Medulla oblongata (tissue), 1 donor: ENCODE measurements at regions not wholly inside any gene's neighbourhood (a gene's known extent, or its start where the extent isn't known, plus 50 kb on each side); places are given as distances from the start of the nearest gene placed in this dataset.
A peak's percentile ranks its signal among the peaks of the same experiment; 100 is the strongest.

Experiments
- DNase-seq: peaks from one replicate; pipeline ENCODE4 v3.0.0-alpha.2; 2015; ENCODE audit errors: extremely low spot score

- DNase-seq, result no peak
Measured at GRCh38 chr6:149149653-149150052, 167.9 kb upstream of the TAB2 start.

DNA sequence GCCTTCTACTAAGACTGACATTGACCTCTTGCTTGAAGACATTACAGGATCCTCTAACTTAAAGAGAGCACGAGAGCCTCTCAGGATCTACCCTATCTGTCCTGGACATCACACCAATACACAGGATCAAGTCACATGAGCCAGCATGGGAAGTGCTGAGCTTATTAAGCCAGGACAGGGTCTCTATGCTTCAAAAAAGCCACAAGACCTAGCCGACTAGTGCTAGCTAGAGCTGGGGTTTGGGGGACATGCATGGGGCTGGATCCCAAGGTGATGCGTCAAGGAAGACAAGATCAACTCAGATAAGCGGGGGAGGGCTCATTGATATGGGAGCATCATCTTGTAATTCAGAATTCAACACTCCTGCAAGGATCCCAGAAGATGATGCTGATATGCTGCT, 167.2 kb upstream of the TAB2 start:
- DNase-seq, result no peak

- DNase-seq, result no peak
Measured at GRCh38 chr6:149150801-149151398, 166.6 kb upstream of the TAB2 start.

GRCh38 chr6:149152521-149152920, 165.0 kb upstream of the TAB2 start:
- DNase-seq, result no peak

DNA sequence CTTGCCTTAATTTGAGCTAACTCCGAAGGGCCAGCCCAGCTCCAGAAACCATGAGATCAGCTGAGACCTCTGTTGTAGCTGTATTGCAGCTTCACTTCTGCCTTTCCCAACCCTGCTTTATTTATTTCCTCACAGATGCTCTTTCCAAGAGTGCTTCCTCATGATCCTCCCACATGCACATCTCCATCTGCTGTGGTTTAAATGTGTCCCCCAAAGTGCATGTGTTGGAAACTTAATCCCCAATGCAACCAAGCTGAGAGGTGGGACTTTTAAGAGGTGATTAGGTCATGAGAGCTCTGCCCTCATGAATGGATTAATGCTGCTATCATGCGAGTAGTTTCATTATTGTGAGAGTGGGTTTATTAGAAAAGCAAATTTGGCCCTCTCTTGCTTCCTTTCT, 164.4 kb upstream of the TAB2 start:
- DNase-seq, result peak; percentile 40

DNA sequence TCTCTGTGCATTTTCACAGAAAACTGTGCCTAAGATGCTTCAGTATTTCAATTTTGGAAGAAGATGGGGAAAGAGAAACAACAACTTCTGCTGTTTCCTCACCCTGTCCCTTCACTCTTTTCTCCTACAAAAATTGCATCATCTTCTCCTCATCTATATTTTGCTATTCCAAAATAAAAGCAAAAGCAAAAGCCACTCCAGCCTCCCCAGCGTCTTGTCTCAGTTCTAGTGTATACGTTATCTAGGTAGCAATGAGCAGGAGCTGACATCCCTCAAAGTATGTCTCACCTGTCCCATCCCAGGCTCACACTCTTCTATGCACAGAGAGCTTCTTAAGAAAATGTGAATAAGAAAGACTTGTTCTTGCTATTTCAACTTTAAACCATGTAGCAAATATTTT, 163.8 kb upstream of the TAB2 start:
- no peak for DNase-seq

GRCh38 chr6:149154261-149154821, 163.2 kb upstream of the TAB2 start:
- DNase-seq, result no peak

- DNase-seq, result no peak
Measured at GRCh38 chr6:149157126-149157525, 160.4 kb upstream of the TAB2 start.

DNA sequence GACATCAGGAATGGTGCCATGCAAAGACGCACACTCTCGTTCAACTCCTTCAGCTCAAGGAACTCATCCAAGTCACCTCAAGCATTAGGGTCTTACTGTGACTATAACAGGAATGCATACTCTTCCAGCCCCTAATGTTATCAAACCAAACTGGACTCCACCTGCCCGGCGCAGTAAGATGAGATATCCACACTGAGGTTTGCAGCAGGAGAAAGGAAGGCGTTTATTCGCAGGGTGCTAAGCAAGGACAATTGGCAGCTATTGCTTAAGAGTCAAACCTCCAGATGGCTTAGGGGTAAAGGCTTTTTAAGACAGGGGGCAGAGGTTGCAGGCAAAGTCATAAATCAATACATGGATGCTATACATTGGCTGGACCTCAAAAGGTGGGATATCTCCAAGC, 159.4 kb upstream of the TAB2 start:
- no peak for DNase-seq

- DNase-seq, result no peak
Measured at GRCh38 chr6:149160943-149161342, 156.6 kb upstream of the TAB2 start.

GRCh38 chr6:149162924-149163323, 154.6 kb upstream of the TAB2 start:
- DNase-seq, result no peak

- no peak for DNase-seq
Measured at GRCh38 chr6:149164199-149164750, 153.2 kb upstream of the TAB2 start.

DNA sequence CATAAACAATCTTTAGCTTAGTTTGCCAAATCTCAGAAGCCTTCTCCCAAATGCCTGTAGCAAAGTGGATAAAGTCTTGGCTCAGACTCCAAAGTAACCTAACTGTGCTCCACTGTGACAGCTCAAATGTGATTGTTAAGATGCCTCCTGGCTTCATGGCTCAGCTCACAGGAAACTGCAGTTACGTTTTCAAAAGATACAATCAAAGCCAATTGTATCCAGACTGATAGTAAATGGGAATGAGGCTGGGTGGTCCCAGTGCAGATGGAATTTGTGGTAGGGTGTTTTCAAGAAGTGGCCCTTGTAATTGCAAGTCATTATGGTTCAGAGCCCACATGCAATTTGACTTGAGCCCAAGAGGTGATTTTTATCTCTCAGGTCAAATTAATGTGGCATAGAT, 151.2 kb upstream of the TAB2 start:
- DNase-seq, result no peak

- no peak for DNase-seq
Measured at GRCh38 chr6:149166747-149167146, 150.8 kb upstream of the TAB2 start.

DNA sequence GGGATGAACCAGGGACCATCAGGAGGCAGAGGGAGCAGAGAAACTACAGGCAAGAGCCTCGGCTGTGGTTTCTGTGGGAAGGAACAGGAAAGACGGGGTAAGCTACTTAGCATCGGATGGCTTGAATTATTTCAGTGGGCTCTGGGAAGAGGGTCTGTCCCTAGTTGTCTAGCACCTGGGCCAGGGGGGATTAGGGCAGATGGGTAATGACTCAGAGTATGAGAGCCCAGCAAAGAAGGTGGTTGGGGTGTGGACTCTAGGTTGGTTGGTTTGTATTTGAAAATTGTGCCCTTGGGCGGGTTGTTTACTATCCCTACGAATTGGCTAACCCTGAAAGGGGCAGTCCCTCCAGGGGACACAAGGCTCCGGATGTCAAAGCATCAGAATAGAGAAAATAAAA, 148.5 kb upstream of the TAB2 start:
- DNase-seq, result no peak

DNA sequence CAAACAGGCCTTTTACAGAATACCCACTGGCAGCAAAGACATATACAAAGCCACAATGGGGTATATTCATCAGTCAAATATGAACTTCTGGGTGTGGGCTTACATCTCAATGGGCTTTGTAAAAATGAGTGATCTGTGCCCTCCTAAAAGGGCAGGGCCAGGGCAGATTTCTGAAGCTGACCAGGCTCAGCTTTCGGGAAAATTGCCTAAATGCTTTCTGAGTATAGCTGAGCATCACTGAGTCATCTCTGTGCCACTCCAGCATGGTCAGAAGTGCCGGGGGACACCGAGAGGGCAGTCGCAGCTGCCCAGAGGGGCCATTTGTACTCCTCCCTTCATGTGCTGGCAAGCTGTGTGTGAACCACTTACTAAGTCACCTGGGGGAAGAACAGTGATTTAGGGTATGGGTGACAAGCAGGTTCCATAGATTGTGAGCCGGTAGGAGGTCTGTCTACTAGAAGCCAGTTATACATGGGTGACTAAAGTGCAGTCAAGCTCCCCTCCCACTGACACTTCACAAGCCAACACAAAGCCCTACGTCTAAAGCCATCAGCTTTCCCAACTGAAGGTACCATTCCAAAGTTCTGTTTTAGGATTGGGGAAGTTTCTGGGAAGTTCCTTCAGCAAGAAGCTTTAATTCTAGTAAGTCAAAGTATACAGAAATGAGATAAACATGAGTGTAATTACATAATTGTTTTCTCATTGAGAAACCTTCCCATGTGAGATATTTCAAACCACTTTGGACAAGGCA, 147.6 kb upstream of the TAB2 start:
- DNase-seq, result no peak

DNA sequence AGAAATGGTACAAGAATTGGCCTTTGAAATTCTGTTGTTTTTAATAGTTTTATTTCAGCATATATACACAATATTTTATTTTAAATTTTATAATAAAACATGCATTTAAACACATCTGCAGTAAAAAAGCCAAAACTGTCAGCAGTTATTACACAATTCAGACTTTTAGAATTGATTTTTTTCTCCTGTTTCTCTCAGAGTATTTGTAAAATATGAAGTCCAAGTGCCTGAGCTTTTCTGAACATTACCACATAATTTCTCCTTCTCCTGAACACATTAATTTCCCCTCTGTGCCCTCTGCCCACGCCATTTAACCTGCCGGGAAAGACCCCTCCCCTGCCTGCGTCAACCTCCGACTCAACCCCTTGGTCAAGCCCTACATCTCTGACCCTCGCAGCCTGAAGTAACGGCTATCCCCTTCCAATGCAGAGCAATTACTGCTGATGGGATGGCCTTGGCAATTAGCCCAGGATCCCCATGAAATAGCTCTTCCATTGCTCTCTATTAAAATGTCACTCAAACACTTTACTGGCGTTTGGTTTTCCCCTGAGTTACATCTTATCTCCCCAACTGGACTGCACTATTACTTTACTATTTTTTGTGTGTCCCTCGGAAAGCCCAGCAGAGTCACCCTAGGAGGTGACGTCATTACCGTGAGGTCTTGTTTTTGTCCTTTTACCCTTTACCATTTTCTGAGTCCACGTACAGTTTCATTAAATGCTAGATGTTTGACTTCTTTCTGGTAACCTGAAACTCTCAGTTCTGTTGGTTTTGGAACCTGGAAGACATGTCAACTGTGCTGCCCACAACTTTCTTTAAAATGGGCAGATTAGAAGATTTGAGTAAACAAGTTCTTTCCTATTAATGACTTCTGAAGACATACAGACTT, 146.7 kb upstream of the TAB2 start:
- DNase-seq, result no peak

DNA sequence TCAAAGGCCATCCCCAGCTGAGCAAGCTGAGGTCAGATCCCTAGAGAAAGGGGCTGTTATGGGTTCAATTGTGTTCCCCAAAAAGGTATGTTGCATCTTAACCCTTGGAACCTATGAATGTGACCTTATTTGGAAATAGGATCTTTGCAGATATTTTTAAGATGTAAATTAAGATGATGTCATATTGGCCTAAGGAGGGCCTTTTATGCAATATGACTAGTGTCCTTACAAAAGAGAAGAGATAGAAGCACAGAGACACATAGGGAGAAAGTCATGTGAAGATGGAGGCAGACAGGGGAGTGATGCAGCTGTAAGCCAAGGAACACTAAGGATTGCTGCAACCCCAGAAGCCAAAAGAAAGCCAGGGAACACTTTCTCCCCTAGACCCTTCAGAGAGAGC, 144.3 kb upstream of the TAB2 start:
- DNase-seq, result no peak

DNA sequence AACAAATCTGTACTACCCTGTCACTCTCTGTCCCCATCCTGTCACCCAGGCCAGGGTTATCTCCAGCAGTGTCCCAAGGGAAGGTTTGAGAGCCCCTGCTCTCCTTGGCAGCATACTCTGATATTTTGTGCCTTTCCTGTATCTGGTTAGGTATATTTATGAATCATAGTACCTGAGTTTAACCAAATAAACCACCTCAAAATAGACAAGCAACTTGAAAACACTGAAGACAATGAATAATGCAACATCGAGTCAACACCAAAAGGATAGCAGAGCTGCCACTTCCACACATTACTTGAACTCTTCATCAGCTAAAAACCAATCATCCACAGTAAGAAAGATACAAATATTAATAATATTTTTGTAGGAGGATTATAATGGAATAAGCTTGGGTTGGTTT, 142.6 kb upstream of the TAB2 start:
- DNase-seq, result no peak

DNA sequence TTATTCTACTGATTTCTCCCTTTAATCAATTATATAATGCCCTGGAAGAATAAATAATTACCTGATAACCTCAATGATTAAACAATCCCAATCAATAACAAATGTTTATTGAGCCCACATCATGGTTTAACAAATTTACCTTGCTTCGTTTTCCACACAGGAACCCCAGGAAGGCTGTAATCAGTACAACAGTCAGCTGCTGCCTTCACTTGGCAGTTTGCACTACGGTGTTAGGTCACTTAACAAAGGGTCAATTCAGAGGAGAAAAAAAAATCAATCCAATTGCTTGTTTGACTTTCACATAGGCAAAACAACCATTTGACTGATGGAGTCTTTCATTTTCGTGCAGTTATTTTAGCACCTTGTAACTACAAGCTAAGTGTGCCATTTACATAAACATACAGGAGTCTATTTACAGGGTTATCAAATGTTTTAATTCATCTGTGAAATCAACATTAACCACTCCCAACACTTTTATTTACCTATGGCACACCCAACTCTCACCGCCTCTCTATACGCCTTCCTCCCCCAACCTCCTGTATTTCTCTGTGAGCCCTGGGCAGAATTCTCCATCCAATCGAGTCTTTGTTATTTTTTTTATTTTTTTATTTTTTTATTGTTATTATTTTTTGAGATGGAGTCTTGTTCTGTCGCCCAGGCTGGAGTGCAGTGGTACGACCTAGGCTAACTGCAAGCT, 140.4 kb upstream of the TAB2 start:
- DNase-seq, result peak; percentile 21

- no peak for DNase-seq
Measured at GRCh38 chr6:149179431-149179830, 138.1 kb upstream of the TAB2 start.

DNA sequence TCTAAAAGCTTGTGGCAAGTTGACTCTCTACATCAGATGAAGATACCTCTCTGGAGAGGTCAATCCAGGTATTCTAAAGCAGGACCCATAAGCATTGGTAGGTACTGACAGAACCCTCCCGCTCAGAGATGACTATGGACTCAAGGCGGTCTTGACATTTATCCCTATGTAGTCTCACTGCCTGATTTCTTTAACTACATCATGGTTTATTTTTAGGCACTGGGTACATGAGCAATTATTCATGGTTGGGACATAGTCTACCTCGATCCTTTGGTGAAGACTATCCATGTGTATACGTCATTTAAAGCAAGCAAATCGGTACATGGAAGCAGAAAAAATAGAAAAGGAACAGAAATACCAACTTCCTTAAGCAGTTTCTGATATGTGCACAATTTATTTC, 136.2 kb upstream of the TAB2 start:
- no peak for DNase-seq
